Fibroblast of lung (primary cell): ENCODE measurements at regions not wholly inside any gene's neighbourhood (a gene's known extent, or its start where the extent isn't known, plus 50 kb on each side); places are given as distances from the start of the nearest gene placed in this dataset.

Experiments used
- CTCF ChIP-seq, 2 donors: IDR thresholded peaks in 1 of 2; conservative IDR thresholded peaks in 1 of 2; 1 replicate in 1 of 2; 2 replicates in 1 of 2; pipeline ENCODE4 v1.5.1; 2011 to 2012; ENCODE audit warnings: low read length in 2 of 2, control low read depth in 1 of 2, inconsistent platforms in 1 of 2, low read depth in 1 of 2, mild to moderate bottlenecking in 1 of 2
- EZH2 ChIP-seq: IDR thresholded peaks from 2 replicates; pipeline ENCODE4 v1.5.1; 2012; ENCODE audit warnings: low read length, control low read depth, mild to moderate bottlenecking; ENCODE audit errors: missing control alignments

- no peak for TF ChIP-seq CTCF (conservative IDR thresholded peaks at IDR 0.05 in 1 of 2, IDR thresholded peaks at IDR 0.05 in 1 of 2; ENCODE audit: low read depth in 1 of 2, low read length in 2 of 2)
- no peak for TF ChIP-seq EZH2
Measured at GRCh38 chr1:11365744-11366387, 92.9 kb downstream of the UBIAD1 start.
